Left lung (tissue), 4 donors: ENCODE measurements at regions not wholly inside any gene's neighbourhood (a gene's known extent, or its start where the extent isn't known, plus 50 kb on each side); places are given as distances from the start of the nearest gene placed in this dataset.
A peak's percentile ranks its signal among the peaks of the same experiment; 100 is the strongest.

ENCODE experiments used
- ATAC-seq: fragments of 200-7000 bp; cut with Tn5 transposase; one replicate; pipeline ENCODE4 v1.9.1; 2020; ENCODE audit warnings: moderate library complexity
- DNase-seq, 4 donors: peaks; one replicate each; pipeline ENCODE4 v3.0.0-alpha.2; 2013 to 2020
- H3K27ac ChIP-seq, 2 donors: fragments of 200-600 bp; sonication (generic) in 1 of 2; one replicate each; pipeline versions ENCODE4 v1.5.0 to v1.8.0; 2020 to 2021
- H3K27me3 ChIP-seq, 2 donors: fragments of 200-600 bp; sonication (generic) in 1 of 2; one replicate each; pipeline versions ENCODE4 v1.5.0 to v1.8.0; 2020 to 2021
- H3K36me3 ChIP-seq, 2 donors: fragments of 200-600 bp; sonication (generic) in 1 of 2; one replicate each; pipeline versions ENCODE4 v1.5.0 to v1.8.0; 2020 to 2021
- H3K4me1 ChIP-seq, 2 donors: fragments of 200-600 bp; one replicate each; pipeline ENCODE4 v1.8.0; 2021
- H3K4me3 ChIP-seq, 2 donors: fragments of 200-600 bp; sonication (generic) in 1 of 2; one replicate each; pipeline versions ENCODE4 v1.5.0 to v1.8.0; 2020 to 2021; ENCODE audit warnings: mild to moderate bottlenecking in 1 of 2
- H3K9me3 ChIP-seq, 2 donors: fragments of 200-600 bp; sonication (generic) in 1 of 2; one replicate each; pipeline versions ENCODE4 v1.5.0 to v1.8.0; 2020 to 2021
- intact Hi-C, 2 donors: fragments of 100-400 bp; cut with DNase I; formaldehyde crosslinking; loops; one replicate each; pipeline versions ENCODE4 v1.11.2 to v1.14.2; 2022
- TF ChIP-seq, protein P1 (sequence below), 2 donors: fragments of 200-600 bp; sonication (generic) in 1 of 2; IDR thresholded peaks; one replicate each; pipeline versions ENCODE4 v1.5.0 to v1.8.0; 2021; ENCODE audit warnings: antibody characterized with exemption in 2 of 2
- donor health status: DM: no; HTN: yes; CAD: no.
- donor health status: DM: no; HTN: no; CAD: no.

DNA sequence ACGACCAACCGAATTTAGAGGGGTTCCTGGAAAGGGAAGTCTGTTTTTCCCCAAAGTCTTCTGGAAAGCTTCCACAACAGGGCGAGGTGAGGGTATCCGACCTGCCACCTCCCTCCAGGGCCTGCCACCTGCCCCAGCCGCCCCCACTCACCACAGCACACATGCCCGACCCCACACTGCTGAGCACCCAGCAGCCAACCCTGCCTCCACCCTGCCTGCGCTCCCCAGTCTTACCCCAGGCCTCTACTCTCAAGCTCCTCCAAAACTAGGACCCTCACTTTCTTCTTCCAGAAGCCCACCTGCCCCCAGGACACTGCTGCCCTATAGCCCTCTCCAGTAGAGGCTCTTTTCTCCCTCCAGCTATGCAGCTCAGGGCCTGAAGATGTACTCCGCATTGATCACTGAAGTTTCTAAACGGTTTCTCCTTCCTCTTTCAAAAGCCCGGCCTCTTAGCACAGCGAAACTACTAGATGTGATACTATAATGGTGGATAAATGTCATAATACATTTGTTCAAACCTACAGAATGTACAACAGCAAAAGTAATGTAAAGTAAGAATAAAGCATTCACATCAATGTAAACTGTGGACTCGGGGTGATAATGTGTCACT lies 128.8 kb upstream of the SLC1A4 start:
- H3K27ac ChIP-seq, result peak overlapping the region; percentile 97 to 100
- H3K4me3 ChIP-seq, result peak overlapping the region in 1 of 2 donors; percentile 42
- DNase-seq, result peak in 1 of 4 donors; percentile 76
- H3K27me3 ChIP-seq, result no peaks in the 10 kb centered on the region
- TF ChIP-seq, protein P1, sequence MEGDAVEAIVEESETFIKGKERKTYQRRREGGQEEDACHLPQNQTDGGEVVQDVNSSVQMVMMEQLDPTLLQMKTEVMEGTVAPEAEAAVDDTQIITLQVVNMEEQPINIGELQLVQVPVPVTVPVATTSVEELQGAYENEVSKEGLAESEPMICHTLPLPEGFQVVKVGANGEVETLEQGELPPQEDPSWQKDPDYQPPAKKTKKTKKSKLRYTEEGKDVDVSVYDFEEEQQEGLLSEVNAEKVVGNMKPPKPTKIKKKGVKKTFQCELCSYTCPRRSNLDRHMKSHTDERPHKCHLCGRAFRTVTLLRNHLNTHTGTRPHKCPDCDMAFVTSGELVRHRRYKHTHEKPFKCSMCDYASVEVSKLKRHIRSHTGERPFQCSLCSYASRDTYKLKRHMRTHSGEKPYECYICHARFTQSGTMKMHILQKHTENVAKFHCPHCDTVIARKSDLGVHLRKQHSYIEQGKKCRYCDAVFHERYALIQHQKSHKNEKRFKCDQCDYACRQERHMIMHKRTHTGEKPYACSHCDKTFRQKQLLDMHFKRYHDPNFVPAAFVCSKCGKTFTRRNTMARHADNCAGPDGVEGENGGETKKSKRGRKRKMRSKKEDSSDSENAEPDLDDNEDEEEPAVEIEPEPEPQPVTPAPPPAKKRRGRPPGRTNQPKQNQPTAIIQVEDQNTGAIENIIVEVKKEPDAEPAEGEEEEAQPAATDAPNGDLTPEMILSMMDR (IDR thresholded peaks at IDR 0.05), result no peak
- H3K9me3 ChIP-seq, result peaks cover 0 to 3% of the 10 kb centered on the region in 2 donors
- peaks cover 22 to 84% of the 10 kb centered on the region in 2 donors for H3K4me1 ChIP-seq
- intact Hi-C loops, result loop anchor here in 1 of 2 donors (10.0 kb wide), 2 partner anchors 106 to 526 kb away; no protein-coding TSS in a partner anchor
- H3K36me3 ChIP-seq, result no peaks in the 10 kb centered on the region
- ATAC-seq, result no peak

DNA sequence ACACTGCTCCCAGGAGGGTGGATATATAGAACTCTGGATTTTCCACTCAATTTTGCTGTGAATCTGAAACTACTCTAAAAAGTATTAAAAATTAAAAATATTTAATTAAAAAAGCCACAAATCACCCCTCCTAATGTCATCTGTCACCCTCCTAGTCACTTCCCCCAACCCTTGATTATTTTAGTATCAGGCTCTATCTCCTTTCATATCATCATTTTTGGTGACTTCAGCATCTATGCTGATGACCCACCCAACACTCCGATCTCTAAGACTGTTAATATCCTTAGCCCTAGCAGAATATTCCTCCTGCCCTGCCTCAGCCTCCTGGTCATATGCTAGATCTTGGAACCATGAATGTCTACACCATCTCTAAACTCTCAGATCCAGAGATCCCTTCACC lies 128.3 kb upstream of the SLC1A4 start:
- Histone ChIP-seq H3K9me3 (peaks cover 0 to 3% of the 10 kb centered on the region in 2 donors), H3K27me3 (no peaks in the 10 kb centered on the region), H3K4me1 (peaks cover 22 to 86% of the 10 kb centered on the region in 2 donors), H3K36me3 (no peaks in the 10 kb centered on the region), H3K27ac (peak overlapping the region in 1 of 2 donors; percentile 100), H3K4me3 (no peak overlapping the region)
- TF ChIP-seq, protein P1 (IDR thresholded peaks at IDR 0.05), result no peak
- intact Hi-C loops, result loop anchor here in 1 of 2 donors (10.0 kb wide), 2 partner anchors 106 to 526 kb away; no protein-coding TSS in a partner anchor
- no peak for DNase-seq
- no peak for ATAC-seq

DNA sequence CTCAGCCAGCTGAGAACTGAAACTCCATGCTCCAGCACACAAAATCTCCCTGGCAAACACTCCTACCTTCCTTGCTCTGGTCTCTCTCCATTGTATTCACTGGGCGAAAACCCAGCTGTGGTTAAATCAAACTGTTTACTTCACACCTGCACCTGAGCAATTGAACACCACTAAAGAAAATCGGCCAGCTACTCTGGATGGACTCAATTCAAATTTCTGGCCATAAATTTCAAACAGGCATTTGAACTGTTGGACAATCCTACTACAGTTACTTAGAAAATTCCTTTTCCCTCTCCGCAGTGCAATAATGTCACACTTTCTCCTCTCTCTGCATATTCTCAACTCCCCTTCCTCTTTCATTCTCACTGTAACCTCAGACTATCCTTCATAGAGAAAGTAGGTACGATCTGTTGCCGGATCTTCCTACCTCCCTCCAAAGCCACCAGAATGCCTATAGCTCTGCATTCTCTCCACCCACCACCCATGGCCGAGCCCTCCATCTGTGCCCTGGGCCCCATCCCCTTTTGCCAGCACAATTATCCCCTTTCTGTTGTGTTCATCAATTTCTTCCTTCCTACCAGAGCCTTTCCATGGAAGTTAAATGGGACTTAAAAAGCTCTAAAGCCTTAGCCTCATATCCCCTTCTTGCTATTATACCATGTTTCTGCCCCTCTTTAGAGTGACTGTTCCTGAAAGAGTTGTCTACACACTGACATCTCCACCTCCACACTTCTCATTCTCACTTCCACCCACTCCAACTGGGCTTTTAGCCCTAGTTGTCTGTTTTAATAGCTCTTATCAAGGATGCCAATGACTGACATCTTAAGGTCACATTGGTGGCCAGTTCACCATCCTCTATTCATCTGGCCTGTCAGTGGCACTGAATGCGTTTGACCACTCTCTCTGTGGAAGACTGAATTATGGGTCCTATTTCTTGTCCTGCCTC lies 127.5 kb upstream of the SLC1A4 start:
- peak overlapping the region in 1 of 2 donors; percentile 100 for H3K27ac ChIP-seq
- no peaks in the 10 kb centered on the region for H3K27me3 ChIP-seq
- H3K36me3 ChIP-seq, result no peaks in the 10 kb centered on the region
- no peak overlapping the region for H3K4me3 ChIP-seq
- H3K4me1 ChIP-seq, result peaks cover 22 to 87% of the 10 kb centered on the region in 2 donors
- DNase-seq (peak in 1 of 4 donors; percentile 51), ATAC-seq (no peak)
- intact Hi-C loops, result loop anchor here in 1 of 2 donors (10.0 kb wide), 2 partner anchors 107 to 527 kb away; no protein-coding TSS in a partner anchor
- TF ChIP-seq, protein P1 (IDR thresholded peaks at IDR 0.05), result no peak
- H3K9me3 ChIP-seq, result peaks cover 0 to 3% of the 10 kb centered on the region in 2 donors

DNA sequence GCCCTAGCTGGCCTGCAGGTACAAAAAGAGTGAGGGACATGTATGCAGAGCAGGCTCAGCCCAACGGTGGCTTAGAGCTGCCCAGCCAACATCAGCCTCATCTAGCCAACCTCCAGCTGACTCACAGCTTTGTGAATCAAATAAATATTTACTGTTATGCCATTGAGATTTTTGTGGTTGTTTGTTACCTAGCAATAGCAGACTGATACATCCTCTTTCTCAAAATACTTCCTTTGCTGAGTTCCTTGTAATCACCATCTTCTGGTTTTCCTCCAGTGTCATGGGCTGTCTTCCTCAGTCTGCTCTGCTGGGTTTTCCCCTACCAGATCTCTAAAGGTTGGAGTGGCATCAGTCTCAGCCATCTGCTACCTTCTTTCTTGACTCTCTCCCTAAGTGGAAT lies 126.6 kb upstream of the SLC1A4 start:
- ATAC-seq (no peak), DNase-seq (peak in 1 of 4 donors; percentile 64)
- Histone ChIP-seq H3K36me3 (no peaks in the 10 kb centered on the region), H3K27me3 (no peaks in the 10 kb centered on the region), H3K27ac (peak overlapping the region in 1 of 2 donors; percentile 100), H3K9me3 (peaks cover 0 to 3% of the 10 kb centered on the region in 2 donors), H3K4me3 (no peak overlapping the region), H3K4me1 (peaks cover 19 to 78% of the 10 kb centered on the region in 2 donors)
- intact Hi-C loops, result loop anchor here in 1 of 2 donors (10.0 kb wide), 2 partner anchors 108 to 528 kb away; no protein-coding TSS in a partner anchor
- TF ChIP-seq, protein P1 (IDR thresholded peaks at IDR 0.05), result no peak
